Caco-2 (cell line): ENCODE measurements at regions not wholly inside any gene's neighbourhood (a gene's known extent, or its start where the extent isn't known, plus 50 kb on each side); places are given as distances from the start of the nearest gene placed in this dataset.
"Not testable (repeated sequence)": the region's sequence is repeated elsewhere in the genome, so short reads cannot be mapped to it uniquely, and the experiment has no call there.

ENCODE experiments used
- BruUV-seq: library from RNA; stranded (reverse); fragments of 400-500 nt; replicated peaks from 2 replicates; lab custom pipeline; 2021; lab: Mats Ljungman, UMichigan
- CTCF ChIA-PET: fragments of 300-600 bp; sonication (Branson Sonifier 250); formaldehyde crosslinking; loops from one replicate; lab custom pipeline; 2022; ENCODE audit warnings: antibody characterized with exemption; lab: Charles Lee
- POLR2A ChIA-PET: fragments of 300-600 bp; sonication (Branson Sonifier 250); formaldehyde crosslinking; loops from one replicate; lab custom pipeline; 2022; ENCODE audit warnings: antibody characterized with exemption; lab: Charles Lee
- DNase-seq, 2 experiments: peaks; one replicate each; pipeline versions ENCODE4 v3.0.0 to v3.0.0-alpha.2; 2020 to 2022
- H3K27me3 ChIP-seq: replicated peaks from 2 replicates; pipeline ENCODE4 v1.6.0; 2011; ENCODE audit warnings: low read length; ENCODE audit not compliant: control insufficient read depth, insufficient read depth
- H3K36me3 ChIP-seq: 2 replicates; pipeline ENCODE4 v1.5.1; 2011; ENCODE audit warnings: low read length; ENCODE audit not compliant: control insufficient read depth, insufficient read depth
- H3K4me1 ChIP-seq: fragments of 250-450 bp; sonication (Bioruptor Pico); 2 replicates; pipeline ENCODE4 v1.5.1; 2020; ENCODE audit warnings: mild to moderate bottlenecking
- H3K4me3 ChIP-seq: 2 replicates; pipeline ENCODE4 v1.5.1; 2011; ENCODE audit warnings: low read depth, mild to moderate bottlenecking, control low read depth, low read length
- H3K9me3 ChIP-seq: fragments of 250-450 bp; sonication (Bioruptor Pico); 2 replicates; pipeline ENCODE4 v1.5.1; 2020; ENCODE audit warnings: mild to moderate bottlenecking, moderate library complexity
- H3K27ac Mint-ChIP-seq: one replicate; pipeline ENCODE4 v1.8.0; 2022; ENCODE audit warnings: mixed read lengths; ENCODE audit not compliant: unreplicated experiment
- H3K27me3 Mint-ChIP-seq: one replicate; pipeline ENCODE4 v1.8.0; 2022; ENCODE audit warnings: mixed read lengths; ENCODE audit not compliant: insufficient read depth, unreplicated experiment
- H3K36me3 Mint-ChIP-seq: one replicate; pipeline ENCODE4 v1.8.0; 2022; ENCODE audit warnings: mild to moderate bottlenecking, mixed read lengths; ENCODE audit not compliant: insufficient read depth, unreplicated experiment
- H3K4me1 Mint-ChIP-seq: one replicate; pipeline ENCODE4 v1.8.0; 2022; ENCODE audit warnings: low read depth, mixed read lengths; ENCODE audit not compliant: unreplicated experiment
- H3K4me3 Mint-ChIP-seq: one replicate; pipeline ENCODE4 v1.8.0; 2022; ENCODE audit warnings: mild to moderate bottlenecking, moderate library complexity, mixed read lengths; ENCODE audit not compliant: unreplicated experiment
- H3K9me3 Mint-ChIP-seq: one replicate; pipeline ENCODE4 v1.8.0; 2022; ENCODE audit warnings: mixed read lengths; ENCODE audit not compliant: unreplicated experiment
- intact Hi-C: fragments of 100-400 bp; cut with micrococcal nuclease; formaldehyde crosslinking; loops from one replicate; pipeline ENCODE4 v1.10.0; 2022; ENCODE audit not compliant: unreplicated experiment
- TF ChIP-seq, protein P1 (sequence below), 2 experiments: fragments of 200-600 bp in 1 of 2; IDR thresholded peaks; 1 replicate in 1 of 2; 2 replicates in 1 of 2; pipeline versions ENCODE4 v1.5.1 to v1.8.0; 2011 to 2022; ENCODE audit warnings: antibody characterized with exemption in 1 of 2, control low read depth in 1 of 2, inconsistent platforms in 1 of 2, low read depth in 1 of 2, low read length in 1 of 2, mild to moderate bottlenecking in 1 of 2, moderate library complexity in 1 of 2; ENCODE audit not compliant: insufficient read depth in 1 of 2, severe bottlenecking in 1 of 2, unreplicated experiment in 1 of 2

- Mint-ChIP-seq H3K27ac (no peak overlapping the region), H3K27me3 (no peaks in the 10 kb centered on the region), H3K4me3 (no peak overlapping the region), H3K9me3 (peaks cover 6% of the 10 kb centered on the region), H3K36me3 (no peaks in the 10 kb centered on the region), H3K4me1 (no peaks in the 10 kb centered on the region)
- no peaks in the 10 kb centered on the region for H3K4me1 ChIP-seq
- POLR2A ChIA-PET = no interaction called here
- no peak for DNase-seq
- intact Hi-C loops = no loop called here
- CTCF ChIA-PET = no interaction called here
- TF ChIP-seq, protein P1, sequence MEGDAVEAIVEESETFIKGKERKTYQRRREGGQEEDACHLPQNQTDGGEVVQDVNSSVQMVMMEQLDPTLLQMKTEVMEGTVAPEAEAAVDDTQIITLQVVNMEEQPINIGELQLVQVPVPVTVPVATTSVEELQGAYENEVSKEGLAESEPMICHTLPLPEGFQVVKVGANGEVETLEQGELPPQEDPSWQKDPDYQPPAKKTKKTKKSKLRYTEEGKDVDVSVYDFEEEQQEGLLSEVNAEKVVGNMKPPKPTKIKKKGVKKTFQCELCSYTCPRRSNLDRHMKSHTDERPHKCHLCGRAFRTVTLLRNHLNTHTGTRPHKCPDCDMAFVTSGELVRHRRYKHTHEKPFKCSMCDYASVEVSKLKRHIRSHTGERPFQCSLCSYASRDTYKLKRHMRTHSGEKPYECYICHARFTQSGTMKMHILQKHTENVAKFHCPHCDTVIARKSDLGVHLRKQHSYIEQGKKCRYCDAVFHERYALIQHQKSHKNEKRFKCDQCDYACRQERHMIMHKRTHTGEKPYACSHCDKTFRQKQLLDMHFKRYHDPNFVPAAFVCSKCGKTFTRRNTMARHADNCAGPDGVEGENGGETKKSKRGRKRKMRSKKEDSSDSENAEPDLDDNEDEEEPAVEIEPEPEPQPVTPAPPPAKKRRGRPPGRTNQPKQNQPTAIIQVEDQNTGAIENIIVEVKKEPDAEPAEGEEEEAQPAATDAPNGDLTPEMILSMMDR (IDR thresholded peaks at IDR 0.05; ENCODE audit: insufficient read depth in 1 of 2, low read depth in 1 of 2, low read length in 1 of 2, severe bottlenecking in 1 of 2, unreplicated experiment in 1 of 2) = no peak
- H3K27me3 ChIP-seq = no peaks in the 10 kb centered on the region
- H3K36me3 ChIP-seq = no peaks in the 10 kb centered on the region
- H3K4me3 ChIP-seq = no peak overlapping the region
- BruUV-seq = no TSS peak
- H3K9me3 ChIP-seq = no peaks in the 10 kb centered on the region
These were observed 325.4 kb upstream of the FRG1 start for GRCh38 chr4:189615217-189615663.

- H3K27ac Mint-ChIP-seq, POLR2A ChIA-PET, H3K4me1 ChIP-seq, intact Hi-C loops, H3K36me3 Mint-ChIP-seq, H3K9me3 ChIP-seq, H3K4me3 ChIP-seq, CTCF ChIA-PET, H3K9me3 Mint-ChIP-seq, BruUV-seq, H3K27me3 ChIP-seq, DNase-seq, H3K4me1 Mint-ChIP-seq, H3K27me3 Mint-ChIP-seq, H3K4me3 Mint-ChIP-seq, H3K36me3 ChIP-seq: not testable (repeated sequence)
These were observed 322.9 kb upstream of the FRG1 start for GRCh38 chr4:189617741-189618140.

DNA sequence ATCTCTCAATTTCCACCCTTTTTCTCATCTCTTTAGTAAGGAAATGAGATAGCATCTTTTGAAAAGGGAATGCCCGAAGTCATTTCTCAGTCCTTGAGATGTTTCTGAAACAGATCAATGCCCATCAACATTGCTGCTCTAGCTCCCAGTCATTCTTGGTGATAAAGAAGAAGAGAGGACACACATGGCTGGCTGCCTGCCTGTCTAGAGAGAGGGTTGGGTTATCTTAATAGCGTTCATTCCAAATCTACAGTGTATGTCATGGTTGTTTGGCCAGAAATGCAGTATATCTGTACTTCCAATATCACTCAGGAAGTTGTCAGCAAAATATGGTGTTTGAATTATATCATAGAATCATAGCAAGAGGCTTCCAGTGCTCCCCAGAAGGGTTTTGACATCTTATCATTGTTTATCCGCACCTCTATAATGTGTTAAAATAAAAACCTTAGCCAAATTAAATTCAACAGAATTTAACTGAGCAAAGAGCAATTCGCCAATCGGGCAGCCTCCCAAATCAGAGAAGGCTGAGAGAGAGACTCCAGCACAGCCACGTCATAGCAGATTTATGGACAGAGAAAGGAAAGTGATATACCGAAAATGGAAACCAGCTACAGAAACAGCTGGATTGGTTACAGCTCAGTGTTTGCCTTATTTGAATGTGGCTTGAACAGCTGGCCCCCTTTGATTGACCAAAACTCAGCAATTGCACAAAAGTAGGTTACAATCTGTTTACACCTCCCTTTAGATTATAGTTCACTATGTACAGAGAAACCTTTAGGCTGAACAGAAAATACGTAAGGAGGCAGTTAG lies 321.0 kb upstream of the FRG1 start:
- H3K4me3 ChIP-seq, H3K36me3 ChIP-seq, H3K9me3 ChIP-seq, H3K27ac Mint-ChIP-seq, H3K4me1 ChIP-seq, H3K9me3 Mint-ChIP-seq, DNase-seq, intact Hi-C loops, H3K27me3 ChIP-seq, BruUV-seq, POLR2A ChIA-PET, H3K27me3 Mint-ChIP-seq, H3K36me3 Mint-ChIP-seq, H3K4me3 Mint-ChIP-seq, CTCF ChIA-PET, H3K4me1 Mint-ChIP-seq: not testable (repeated sequence)

DNA sequence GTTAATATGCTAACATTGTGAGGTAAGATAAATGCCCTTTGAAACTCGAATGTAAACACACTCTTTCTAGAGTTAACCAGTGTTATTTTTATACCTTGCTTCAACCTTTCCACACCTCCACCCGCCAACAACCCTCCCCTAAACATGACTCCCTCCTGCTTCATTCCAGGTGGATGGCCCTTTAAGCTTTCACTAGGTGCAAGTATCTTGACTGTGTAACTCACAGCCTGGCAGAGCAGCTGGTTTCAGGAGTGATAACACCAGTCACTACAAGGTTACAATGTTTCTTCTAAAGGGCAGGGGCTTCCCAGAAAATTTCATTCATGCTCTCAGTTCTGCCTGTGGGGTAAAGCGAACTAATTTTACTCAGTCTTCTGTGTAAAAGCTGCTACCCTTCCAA lies 318.1 kb upstream of the FRG1 start:
- H3K36me3 ChIP-seq, H3K27me3 ChIP-seq, H3K4me3 ChIP-seq, BruUV-seq, H3K4me1 ChIP-seq, DNase-seq, H3K36me3 Mint-ChIP-seq, POLR2A ChIA-PET, H3K9me3 ChIP-seq, intact Hi-C loops, H3K27me3 Mint-ChIP-seq, H3K4me1 Mint-ChIP-seq, H3K9me3 Mint-ChIP-seq, CTCF ChIA-PET, H3K27ac Mint-ChIP-seq, H3K4me3 Mint-ChIP-seq: not testable (repeated sequence)

DNA sequence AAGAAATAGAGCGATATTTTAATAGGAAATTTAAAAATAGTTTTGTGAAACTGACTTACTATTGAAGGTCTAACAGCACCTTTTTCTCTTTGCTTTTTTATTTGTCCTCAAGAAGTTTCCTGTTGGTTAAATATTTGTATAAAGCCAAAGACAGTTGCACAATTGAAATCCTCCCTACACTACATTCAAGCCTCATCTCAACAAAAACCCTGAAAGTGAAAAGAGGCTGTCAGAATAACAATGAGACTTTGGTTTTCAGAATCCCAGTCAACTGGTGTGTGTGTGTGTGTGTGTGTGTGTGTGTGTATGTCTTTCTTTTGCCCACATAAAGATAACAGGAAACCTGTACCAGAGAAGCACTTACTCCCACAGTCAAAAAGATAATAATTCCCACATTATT lies 313.6 kb upstream of the FRG1 start:
- H3K36me3 ChIP-seq, H3K27me3 Mint-ChIP-seq, H3K27ac Mint-ChIP-seq, CTCF ChIA-PET, H3K4me3 Mint-ChIP-seq, H3K9me3 ChIP-seq, H3K9me3 Mint-ChIP-seq, BruUV-seq, POLR2A ChIA-PET, H3K4me3 ChIP-seq, H3K4me1 Mint-ChIP-seq, H3K27me3 ChIP-seq, H3K4me1 ChIP-seq, DNase-seq, H3K36me3 Mint-ChIP-seq, intact Hi-C loops: not testable (repeated sequence)

- H3K4me3 ChIP-seq, H3K9me3 ChIP-seq, H3K9me3 Mint-ChIP-seq, DNase-seq, H3K36me3 Mint-ChIP-seq, H3K4me1 ChIP-seq, H3K4me1 Mint-ChIP-seq, intact Hi-C loops, H3K27ac Mint-ChIP-seq, POLR2A ChIA-PET, H3K36me3 ChIP-seq, H3K27me3 ChIP-seq, CTCF ChIA-PET, H3K4me3 Mint-ChIP-seq, BruUV-seq, H3K27me3 Mint-ChIP-seq: not testable (repeated sequence)
These were observed 310.9 kb upstream of the FRG1 start for GRCh38 chr4:189629733-189630132.
